G401.6 (cell line): ENCODE measurements at regions not wholly inside any gene's neighbourhood (a gene's known extent, or its start where the extent isn't known, plus 50 kb on each side); places are given as distances from the start of the nearest gene placed in this dataset.
A peak's percentile ranks its signal among the peaks of the same experiment; 100 is the strongest.
"Not testable (repeated sequence)": the region's sequence is repeated elsewhere in the genome, so short reads cannot be mapped to it uniquely, and the experiment has no call there.

Experiments used
- FAIRE-seq: peaks from 2 replicates; lab custom pipeline; 2012; peaks lifted over from hg19 to GRCh38; lab: Jason Lieb, UNC

GRCh38 chr15:77838595-77838994 lies 205.9 kb upstream of the LINGO1 start:
- no peak for FAIRE-seq

GRCh38 chr15:77838061-77838460 lies 205.3 kb upstream of the LINGO1 start:
- FAIRE-seq, result no peak

GRCh38 chr15:77837649-77838025 lies 204.9 kb upstream of the LINGO1 start:
- no peak for FAIRE-seq

GRCh38 chr15:77836906-77837648 lies 204.4 kb upstream of the LINGO1 start:
- no peak for FAIRE-seq

- FAIRE-seq, result peak; percentile 54
Measured at GRCh38 chr15:77836121-77836692, 203.5 kb upstream of the LINGO1 start.

- no peak for FAIRE-seq
Measured at GRCh38 chr15:77834276-77834990, 201.7 kb upstream of the LINGO1 start.

- no peak for FAIRE-seq
Measured at GRCh38 chr15:77832874-77833273, 200.2 kb upstream of the LINGO1 start.

- FAIRE-seq, result no peak
Measured at GRCh38 chr15:77831986-77832385, 199.3 kb upstream of the LINGO1 start.

GRCh38 chr15:77830051-77830468 lies 197.3 kb upstream of the LINGO1 start:
- FAIRE-seq, result no peak

GRCh38 chr15:77829331-77829730 lies 196.6 kb upstream of the LINGO1 start:
- FAIRE-seq, result not testable (repeated sequence)

GRCh38 chr15:77827860-77828259 lies 195.1 kb upstream of the LINGO1 start:
- FAIRE-seq, result no peak

- no peak for FAIRE-seq
Measured at GRCh38 chr15:77826006-77826695, 193.4 kb upstream of the LINGO1 start.

- FAIRE-seq, result no peak
Measured at GRCh38 chr15:77825546-77825945, 192.8 kb upstream of the LINGO1 start.

GRCh38 chr15:77825252-77825542 lies 192.5 kb upstream of the LINGO1 start:
- FAIRE-seq, result no peak

- no peak for FAIRE-seq
Measured at GRCh38 chr15:77824361-77825251, 191.9 kb upstream of the LINGO1 start.

GRCh38 chr15:77823736-77824135 lies 191.0 kb upstream of the LINGO1 start:
- FAIRE-seq, result no peak

GRCh38 chr15:77822631-77823230 lies 190.0 kb upstream of the LINGO1 start:
- FAIRE-seq, result no peak

- FAIRE-seq, result no peak
Measured at GRCh38 chr15:77821959-77822256, 189.2 kb upstream of the LINGO1 start.

- no peak for FAIRE-seq
Measured at GRCh38 chr15:77821188-77821958, 188.7 kb upstream of the LINGO1 start.

GRCh38 chr15:77819851-77820728 lies 187.4 kb upstream of the LINGO1 start:
- FAIRE-seq, result no peak
